IMR-90 (cell line): ENCODE measurements at regions not wholly inside any gene's neighbourhood (a gene's known extent, or its start where the extent isn't known, plus 50 kb on each side); places are given as distances from the start of the nearest gene placed in this dataset.
"Not testable (repeated sequence)": the region's sequence is repeated elsewhere in the genome, so short reads cannot be mapped to it uniquely, and the experiment has no call there.

ENCODE experiments used
- ATAC-seq: fragments of 200-7000 bp; cut with Tn5 transposase; 2 replicates; pipeline ENCODE4 v1.9.1; 2020; ENCODE audit warnings: low read depth, mild to moderate bottlenecking, moderate library complexity
- BruUV-seq: library from RNA; stranded (reverse); fragments of 400-500 nt; replicated peaks from 2 replicates; lab custom pipeline; 2021; lab: Mats Ljungman, UMichigan
- CTCF ChIA-PET: fragments of 300-600 bp; formaldehyde crosslinking; extraction: SDS; loops from one replicate; lab custom pipeline; 2021; ENCODE audit warnings: antibody characterized with exemption; lab: Yijun Ruan, JAX
- POLR2A ChIA-PET: fragments of 300-600 bp; sonication (Branson Sonifier 250); formaldehyde crosslinking; loops from one replicate; lab custom pipeline; 2022; ENCODE audit warnings: antibody characterized with exemption; ENCODE audit not compliant: unreplicated experiment; lab: Charles Lee
- DNase-seq: peaks from one replicate; pipeline ENCODE4 v3.0.0; 2013
- H2AFZ ChIP-seq: replicated peaks from 2 replicates; pipeline ENCODE3; 2013; ENCODE audit warnings: low read length, mild to moderate bottlenecking; ENCODE audit not compliant: poor library complexity
- H2AK5ac ChIP-seq: 2 replicates; pipeline ENCODE4 v1.6.1; 2013; ENCODE audit warnings: low read depth, low read length, inconsistent platforms
- H2AK9ac ChIP-seq: replicated peaks from 2 replicates; pipeline ENCODE3; 2013; ENCODE audit warnings: mild to moderate bottlenecking, low read depth, low read length, moderate library complexity; ENCODE audit not compliant: poor library complexity
- H2BK120ac ChIP-seq: 2 replicates; pipeline ENCODE4 v1.6.1; 2013; ENCODE audit warnings: low read depth, low read length, inconsistent platforms
- H2BK15ac ChIP-seq: 3 replicates; pipeline ENCODE4 v1.6.1; 2013; ENCODE audit warnings: low read depth, low read length, inconsistent platforms
- H2BK20ac ChIP-seq: 2 replicates; pipeline ENCODE4 v1.6.1; 2013; ENCODE audit warnings: low read depth, mild to moderate bottlenecking, inconsistent platforms, low read length, moderate library complexity
- H2BK5ac ChIP-seq: 2 replicates; pipeline ENCODE4 v1.6.1; 2013; ENCODE audit warnings: mild to moderate bottlenecking, low read depth, low read length, inconsistent platforms; ENCODE audit not compliant: poor library complexity, severe bottlenecking
- H3K14ac ChIP-seq: replicated peaks from 2 replicates; pipeline ENCODE4 v1.6.1; 2013; ENCODE audit warnings: low read depth, low read length, inconsistent platforms
- H3K18ac ChIP-seq: 2 replicates; pipeline ENCODE4 v1.6.1; 2013; ENCODE audit warnings: low read depth, low read length, control low read depth
- H3K23ac ChIP-seq: 2 replicates; pipeline ENCODE4 v1.6.1; 2013; ENCODE audit warnings: low read depth, low read length, inconsistent platforms
- H3K27ac ChIP-seq: 2 replicates; pipeline ENCODE4 v1.5.1; 2013; ENCODE audit warnings: mild to moderate bottlenecking, control low read depth, low read length; ENCODE audit not compliant: insufficient read depth
- H3K27me3 ChIP-seq: 2 replicates; pipeline ENCODE4 v1.6.1; 2013; ENCODE audit warnings: low read length; ENCODE audit not compliant: control insufficient read depth, insufficient read depth
- H3K36me3 ChIP-seq: 2 replicates; pipeline ENCODE4 v1.6.1; 2013; ENCODE audit warnings: low read length, mixed read lengths; ENCODE audit not compliant: control insufficient read depth, insufficient read depth
- H3K4ac ChIP-seq: 2 replicates; pipeline ENCODE4 v1.6.1; 2013; ENCODE audit warnings: low read depth, low read length, inconsistent platforms
- H3K4me1 ChIP-seq: 2 replicates; pipeline ENCODE4 v1.6.1; 2013; ENCODE audit warnings: low read length, mixed read lengths; ENCODE audit not compliant: control insufficient read depth, insufficient read depth
- H3K4me2 ChIP-seq: 2 replicates; pipeline ENCODE4 v1.6.1; 2013; ENCODE audit warnings: low read depth, mild to moderate bottlenecking, control low read depth, low read length, moderate library complexity
- H3K4me3 ChIP-seq: 2 replicates; pipeline ENCODE4 v1.5.1; 2013; ENCODE audit warnings: low read depth, mild to moderate bottlenecking, control low read depth, low read length, moderate library complexity; ENCODE audit not compliant: insufficient read depth
- H3K56ac ChIP-seq: 2 replicates; pipeline ENCODE4 v1.6.1; 2013; ENCODE audit warnings: low read length, inconsistent platforms; ENCODE audit not compliant: insufficient read depth; ENCODE audit errors: extremely low read depth
- H3K79me1 ChIP-seq, 2 experiments: 2 replicates each; pipeline ENCODE4 v1.6.1; 2013; ENCODE audit warnings: low read length in 2 of 2, inconsistent platforms in 1 of 2, low read depth in 1 of 2
- H3K9ac ChIP-seq: 2 replicates; pipeline ENCODE4 v1.6.1; 2013; ENCODE audit warnings: low read depth, low read length, control low read depth
- H3K9me1 ChIP-seq: 2 replicates; pipeline ENCODE4 v1.6.1; 2013; ENCODE audit warnings: low read length, inconsistent platforms; ENCODE audit not compliant: insufficient read depth
- H3K9me3 ChIP-seq: 2 replicates; pipeline ENCODE4 v1.6.1; 2013; ENCODE audit warnings: low read length; ENCODE audit not compliant: control insufficient read depth, insufficient read depth
- H4K20me1 ChIP-seq: 2 replicates; pipeline ENCODE4 v1.6.1; 2013; ENCODE audit warnings: low read length, inconsistent platforms; ENCODE audit not compliant: insufficient read depth
- H4K5ac ChIP-seq: 2 replicates; pipeline ENCODE4 v1.6.1; 2013; ENCODE audit warnings: mild to moderate bottlenecking, low read depth, low read length, control low read depth
- H4K8ac ChIP-seq, 2 experiments: 2 replicates each; pipeline ENCODE4 v1.6.1; 2013; ENCODE audit warnings: low read depth in 2 of 2, low read length in 2 of 2, control low read depth in 1 of 2, inconsistent platforms in 1 of 2
- H4K91ac ChIP-seq: 2 replicates; pipeline ENCODE4 v1.6.1; 2013; ENCODE audit warnings: low read depth, low read length, inconsistent platforms; ENCODE audit not compliant: insufficient read depth
- WGBS, 2 experiments: methylation state at CpG; one replicate each; pipeline versions ENCODE4 v1.1.5 to v1.1.7; 2013; ENCODE audit warnings: missing lambda C conversion rate in 2 of 2; ENCODE audit not compliant: insufficient read length in 1 of 2; ENCODE audit errors: extremely low coverage in 2 of 2; 5-methylcytosine and 5-hydroxymethylcytosine counted together
- dilution Hi-C: fragments of 300-500 bp; cut with HindIII; formaldehyde crosslinking; loops from one replicate; pipeline ENCODE4 v1.14.3; 2018; ENCODE audit warnings: low sequenced_read_pairs; ENCODE audit not compliant: unreplicated experiment
- in situ Hi-C: fragments of 300-500 bp; cut with MboI; formaldehyde crosslinking; loops from 3 replicates; pipeline ENCODE4 v1.14.3; 2019; ENCODE audit warnings: low sequenced_read_pairs, inconsistent platforms, mixed read lengths
- intact Hi-C: fragments of 100-400 bp; cut with micrococcal nuclease; formaldehyde crosslinking; loops from 2 replicates; pipeline ENCODE4 v1.10.0; 2022

DNA sequence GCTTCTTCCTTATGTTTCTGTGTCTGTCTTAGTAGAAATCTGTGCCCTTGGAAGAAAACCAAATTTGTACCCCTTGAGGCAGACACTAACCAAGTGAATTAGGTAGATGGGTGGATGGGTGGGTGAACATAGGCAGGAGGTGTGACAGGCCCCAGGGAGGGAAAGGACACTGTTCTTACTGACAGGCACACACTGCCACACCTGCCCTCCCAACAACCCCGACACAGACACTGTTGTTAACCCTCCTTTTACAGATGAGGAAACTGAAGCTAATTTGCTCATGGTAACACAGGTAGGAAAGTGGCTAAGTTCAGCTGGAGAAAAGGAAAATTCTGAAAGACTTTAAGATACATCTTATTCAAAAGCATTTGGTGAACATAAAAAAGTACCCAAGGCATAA lies 123.9 kb downstream of the LRRC37A3 start:
- H2BK5ac ChIP-seq, dilution Hi-C loops, H2BK15ac ChIP-seq, POLR2A ChIA-PET, H3K23ac ChIP-seq, H4K5ac ChIP-seq, H2BK20ac ChIP-seq, ATAC-seq, H4K91ac ChIP-seq, H2BK120ac ChIP-seq, H3K14ac ChIP-seq, BruUV-seq, H3K79me1 ChIP-seq, H4K8ac ChIP-seq, H2AK9ac ChIP-seq, H2AK5ac ChIP-seq, DNase-seq, H3K56ac ChIP-seq, H3K4ac ChIP-seq, H3K36me3 ChIP-seq, H3K9me3 ChIP-seq, CTCF ChIA-PET, H2AFZ ChIP-seq, H4K20me1 ChIP-seq, H3K9ac ChIP-seq, H3K4me1 ChIP-seq, H3K27me3 ChIP-seq, H3K18ac ChIP-seq, H3K27ac ChIP-seq, H3K4me2 ChIP-seq, intact Hi-C loops, in situ Hi-C loops, H3K9me1 ChIP-seq, H3K4me3 ChIP-seq: not testable (repeated sequence)
- WGBS, 2 experiments, result no CpG with 5 or more reads among the region's 1 CpG

DNA sequence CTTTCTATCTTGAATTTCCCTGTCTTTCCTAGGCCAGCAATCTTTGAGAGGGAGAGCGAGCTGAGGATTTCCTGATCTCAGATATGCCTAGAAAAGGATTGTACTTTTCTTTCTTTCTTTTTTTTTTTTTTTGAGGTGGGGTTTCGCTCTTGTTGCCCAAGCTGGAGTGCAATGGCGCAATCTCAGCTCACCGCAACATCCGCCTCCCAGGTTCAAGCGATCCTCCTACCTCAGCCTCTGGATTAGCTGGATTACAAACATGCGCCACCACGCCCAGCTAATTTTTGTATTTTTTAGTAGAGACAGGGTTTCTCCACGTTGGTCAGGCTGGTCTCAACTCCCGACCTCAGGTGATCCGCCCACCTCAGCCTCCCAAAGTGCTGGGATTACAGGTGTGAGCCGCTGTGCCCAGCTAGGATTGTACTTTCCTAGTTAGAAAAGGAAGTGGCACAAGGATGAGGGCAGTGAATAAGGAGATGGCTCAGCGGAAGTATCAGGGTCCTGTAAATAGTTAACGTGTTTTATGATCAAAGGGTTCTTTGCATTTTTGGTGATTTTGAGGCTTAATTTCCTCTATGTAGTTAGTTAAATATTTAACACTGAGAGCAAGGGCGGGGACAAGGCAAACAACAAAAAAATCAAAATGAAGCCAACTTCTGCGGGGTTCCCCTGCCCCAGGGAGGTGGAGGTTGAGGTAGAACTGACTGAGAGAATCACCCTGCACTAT lies 124.6 kb downstream of the LRRC37A3 start:
- H3K4me2 ChIP-seq, CTCF ChIA-PET, BruUV-seq, H3K27ac ChIP-seq, H3K18ac ChIP-seq, H3K79me1 ChIP-seq, H2AK9ac ChIP-seq, H2BK20ac ChIP-seq, H3K27me3 ChIP-seq, in situ Hi-C loops, DNase-seq, H2BK120ac ChIP-seq, ATAC-seq, H4K91ac ChIP-seq, H2BK5ac ChIP-seq, H3K56ac ChIP-seq, H3K36me3 ChIP-seq, H4K5ac ChIP-seq, H4K8ac ChIP-seq, POLR2A ChIA-PET, H3K14ac ChIP-seq, H3K4me1 ChIP-seq, H3K9ac ChIP-seq, dilution Hi-C loops, H2AFZ ChIP-seq, H4K20me1 ChIP-seq, intact Hi-C loops, H3K4ac ChIP-seq, H3K9me3 ChIP-seq, H2AK5ac ChIP-seq, H3K4me3 ChIP-seq, H3K9me1 ChIP-seq, H3K23ac ChIP-seq, H2BK15ac ChIP-seq: not testable (repeated sequence)
- WGBS, 2 experiments, result no CpG with 5 or more reads among the region's 16 CpGs
